CD4-positive, alpha-beta T cell treated with Interleukin-15 for 1 hour (primary cell): ENCODE measurements at regions not wholly inside any gene's neighbourhood (a gene's known extent, or its start where the extent isn't known, plus 50 kb on each side); places are given as distances from the start of the nearest gene placed in this dataset.
"Not testable (repeated sequence)": the region's sequence is repeated elsewhere in the genome, so short reads cannot be mapped to it uniquely, and the experiment has no call there.

ENCODE experiments used
- DNase-seq: peaks from one replicate; pipeline ENCODE4 v3.0.0-alpha.2; 2020

DNA sequence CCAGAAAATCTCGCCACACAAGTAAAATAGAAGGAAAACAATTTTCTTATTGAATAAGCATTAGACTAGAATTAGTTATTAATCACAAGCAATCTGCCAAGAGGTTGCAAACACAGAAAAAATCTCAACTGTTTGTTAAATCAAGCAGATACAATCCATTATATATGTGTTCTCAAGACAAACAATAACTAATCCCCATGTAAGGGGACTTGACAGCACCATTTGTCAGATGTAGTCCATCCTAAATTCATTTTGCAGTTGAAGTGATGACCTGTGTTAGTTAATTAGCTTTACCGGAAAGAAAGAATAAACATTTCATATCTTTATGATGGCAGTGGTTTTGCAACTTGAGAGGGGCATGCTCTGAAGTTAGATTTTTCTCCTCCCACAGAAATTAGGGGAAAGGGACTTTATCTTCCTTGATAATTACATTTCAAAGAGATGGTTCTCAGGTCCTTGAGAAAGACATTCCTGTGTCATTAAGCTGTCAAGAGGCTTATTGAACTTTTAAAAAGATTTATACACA, 1588.0 kb downstream of the GRIK2 start:
- no peak for DNase-seq

DNA sequence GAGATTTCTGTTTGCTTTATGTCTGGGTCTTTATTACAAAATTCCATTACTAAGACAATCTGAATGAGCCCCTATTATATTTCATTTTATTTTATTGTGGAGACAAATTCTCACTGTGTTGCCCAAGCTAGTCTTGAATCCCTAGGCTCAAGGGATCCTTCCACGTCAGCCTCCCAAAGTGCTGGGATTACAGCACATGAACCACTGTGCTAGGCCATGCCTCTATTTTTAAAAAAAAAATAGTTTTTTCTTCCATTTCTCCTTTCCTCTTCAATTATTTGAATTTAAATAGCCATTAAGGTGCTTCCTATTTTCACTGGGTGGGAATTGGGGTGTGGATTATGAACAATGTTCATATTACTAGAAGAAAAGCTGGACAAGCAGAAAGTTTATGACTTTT, 1587.4 kb downstream of the GRIK2 start:
- DNase-seq: no peak

GRCh38 chr6:102961902-102962301, 1568.4 kb downstream of the GRIK2 start:
- DNase-seq: no peak

DNA sequence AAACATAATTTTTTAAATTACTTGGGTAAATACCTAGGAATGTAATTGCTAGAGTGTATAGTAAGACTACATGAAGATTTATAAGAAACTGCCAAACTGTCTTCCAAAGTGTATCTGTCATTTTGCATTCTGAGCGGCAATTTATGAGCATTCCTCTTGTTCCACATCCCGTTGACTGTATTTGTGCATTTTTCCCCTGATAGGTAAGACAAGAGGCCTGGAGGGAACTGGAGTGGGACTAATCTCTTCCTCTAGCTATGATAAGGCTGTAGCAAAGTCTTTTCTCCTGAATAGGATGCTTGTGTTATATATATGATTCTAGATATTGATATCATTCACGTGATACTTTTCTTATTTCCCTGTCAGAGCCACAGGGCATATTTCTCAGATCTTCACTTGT, 1557.5 kb downstream of the GRIK2 start:
- no peak for DNase-seq

GRCh38 chr6:102944475-102944874, 1551.0 kb downstream of the GRIK2 start:
- no peak for DNase-seq

- no peak for DNase-seq
Observed at GRCh38 chr6:102942206-102942605, 1548.7 kb downstream of the GRIK2 start.

DNA sequence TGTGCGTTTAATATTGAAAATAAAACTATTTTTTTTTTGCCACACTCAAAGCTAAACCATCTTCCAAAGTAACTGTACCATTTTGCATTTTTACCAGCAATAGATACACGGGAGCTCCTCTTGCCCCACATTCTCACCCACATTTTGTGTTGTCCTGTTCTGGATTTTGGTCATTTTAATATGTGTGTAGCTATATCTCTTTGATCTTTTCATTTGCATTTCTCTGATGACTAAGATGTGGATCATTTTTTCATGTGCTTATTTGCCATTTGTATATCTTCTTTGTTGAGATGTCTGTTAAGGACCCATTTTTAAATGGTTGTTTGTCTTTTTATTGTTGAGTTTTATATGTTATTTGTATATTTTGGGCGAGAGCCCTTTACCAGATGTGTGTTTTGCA, 1543.5 kb downstream of the GRIK2 start:
- no peak for DNase-seq

DNA sequence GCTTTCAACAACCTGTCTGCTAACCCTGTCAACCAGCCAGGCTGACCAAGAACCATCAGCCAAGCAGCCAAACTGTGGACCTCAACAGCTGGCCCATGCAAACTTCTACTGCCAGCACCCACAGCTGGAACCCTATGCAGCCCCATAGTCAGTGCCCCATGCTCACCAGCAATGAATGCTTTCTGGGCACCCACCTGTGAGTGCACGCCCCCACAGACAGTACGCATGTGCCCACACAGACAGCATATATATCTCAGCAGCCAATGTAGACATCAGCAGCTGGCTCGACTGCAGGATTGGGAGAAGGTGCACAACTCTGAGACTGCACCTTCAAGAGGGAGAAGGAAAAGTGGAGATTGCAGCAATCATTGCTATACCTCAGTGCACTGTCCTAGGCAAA, 1534.6 kb downstream of the GRIK2 start:
- DNase-seq: no peak

- no peak for DNase-seq
Observed at GRCh38 chr6:102918161-102918560, 1524.7 kb downstream of the GRIK2 start.

- no peak for DNase-seq
Observed at GRCh38 chr6:102911571-102911970, 1518.1 kb downstream of the GRIK2 start.

DNA sequence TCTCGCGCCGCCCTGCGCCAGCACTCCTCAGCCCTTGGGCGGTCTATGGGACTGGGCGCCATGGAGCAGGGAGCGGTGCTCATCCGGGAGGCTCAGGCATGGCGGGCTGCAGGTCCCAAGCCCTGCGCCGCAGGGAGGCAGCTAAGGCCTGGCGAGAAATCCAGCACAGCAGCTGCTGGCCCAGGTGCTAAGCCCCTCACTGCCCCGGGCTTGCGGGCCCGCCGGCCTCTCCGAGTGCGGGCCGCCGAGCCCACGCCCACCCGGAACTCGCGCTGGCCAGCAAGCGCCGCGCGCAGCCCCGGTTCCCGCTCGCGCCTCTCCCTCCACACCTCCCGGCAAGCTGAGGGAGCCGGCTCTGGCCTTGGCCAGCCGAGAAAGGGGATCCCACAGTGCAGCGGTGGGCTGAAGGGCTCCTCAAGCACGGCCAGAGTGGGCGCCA, 1517.2 kb downstream of the GRIK2 start:
- DNase-seq: not testable (repeated sequence)

DNA sequence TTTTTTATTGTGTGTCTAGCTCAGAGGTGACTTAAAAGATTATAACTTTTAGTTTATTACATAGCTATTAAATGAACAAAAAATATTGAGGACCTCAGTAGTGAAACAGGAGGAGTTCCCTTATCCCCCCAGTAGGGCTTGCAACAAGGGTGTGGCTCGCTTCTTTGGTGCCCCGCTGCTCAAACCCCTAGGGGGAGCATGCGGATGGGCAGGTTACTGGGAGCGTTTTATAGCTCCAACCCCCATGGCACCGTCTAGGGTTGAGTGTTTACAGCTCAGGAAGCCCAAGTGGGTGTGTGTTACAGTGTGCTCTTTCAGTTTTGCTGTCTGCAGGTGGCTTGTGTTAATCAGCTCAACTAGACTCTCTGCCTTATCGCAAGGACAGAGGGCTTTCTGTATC, 1513.7 kb downstream of the GRIK2 start:
- no peak for DNase-seq

DNA sequence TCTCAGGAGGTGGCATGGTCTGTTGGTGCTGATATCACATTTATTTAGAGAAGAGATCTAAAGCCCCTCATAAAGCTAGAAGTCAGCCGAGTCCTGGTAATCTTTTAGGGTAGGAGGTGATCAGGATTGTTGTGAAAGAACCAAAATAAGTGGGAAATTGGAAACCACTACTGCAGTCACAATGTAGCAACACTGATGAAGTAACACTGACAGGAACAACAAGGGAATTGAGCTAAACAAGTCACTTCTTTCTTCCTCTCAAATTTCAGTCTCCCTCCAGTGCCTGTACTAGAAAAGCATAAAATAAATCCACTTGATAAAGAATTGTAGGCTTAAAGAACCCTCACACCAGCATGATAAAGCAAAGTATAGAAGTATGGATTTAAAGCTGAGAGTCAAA, 1509.0 kb downstream of the GRIK2 start:
- no peak for DNase-seq

DNA sequence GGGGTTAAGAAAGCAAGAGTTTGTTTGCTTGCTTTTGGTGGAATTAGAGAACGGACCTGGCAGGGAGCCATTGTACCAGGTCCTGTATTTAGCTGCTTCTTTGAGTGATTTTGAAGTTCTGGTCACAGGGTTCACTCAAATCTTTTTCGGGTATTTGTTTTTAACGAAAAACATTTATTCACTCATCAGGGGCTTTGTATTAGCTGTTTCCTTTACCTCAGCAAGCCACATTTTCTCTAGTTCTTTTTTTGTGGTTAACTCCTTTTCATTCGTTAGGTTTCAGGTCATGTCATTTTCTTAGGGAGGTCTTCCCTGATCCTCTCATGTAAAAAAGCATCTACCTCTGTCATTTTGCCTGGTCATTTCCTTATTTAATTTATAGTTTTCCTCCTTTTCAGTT, 1502.2 kb downstream of the GRIK2 start:
- DNase-seq: no peak

DNA sequence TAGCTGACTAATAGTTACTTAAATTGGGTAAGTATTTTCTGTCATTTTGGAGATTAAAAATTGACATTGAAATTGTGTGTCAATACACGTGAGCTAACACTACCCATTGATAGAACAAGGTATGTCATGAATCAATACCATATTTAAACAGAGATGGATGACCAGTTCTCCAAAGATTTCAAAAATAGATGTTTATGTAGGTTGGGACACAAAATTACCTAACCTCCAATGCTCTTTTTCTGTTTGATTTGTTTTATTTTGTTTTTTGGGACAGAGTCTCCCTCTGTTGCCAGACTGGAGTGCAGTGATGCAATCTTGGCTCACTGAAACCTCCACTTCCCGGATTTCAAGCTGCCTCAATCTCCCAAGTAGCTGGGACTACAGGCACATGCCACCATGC, 1491.7 kb downstream of the GRIK2 start:
- DNase-seq: no peak

DNA sequence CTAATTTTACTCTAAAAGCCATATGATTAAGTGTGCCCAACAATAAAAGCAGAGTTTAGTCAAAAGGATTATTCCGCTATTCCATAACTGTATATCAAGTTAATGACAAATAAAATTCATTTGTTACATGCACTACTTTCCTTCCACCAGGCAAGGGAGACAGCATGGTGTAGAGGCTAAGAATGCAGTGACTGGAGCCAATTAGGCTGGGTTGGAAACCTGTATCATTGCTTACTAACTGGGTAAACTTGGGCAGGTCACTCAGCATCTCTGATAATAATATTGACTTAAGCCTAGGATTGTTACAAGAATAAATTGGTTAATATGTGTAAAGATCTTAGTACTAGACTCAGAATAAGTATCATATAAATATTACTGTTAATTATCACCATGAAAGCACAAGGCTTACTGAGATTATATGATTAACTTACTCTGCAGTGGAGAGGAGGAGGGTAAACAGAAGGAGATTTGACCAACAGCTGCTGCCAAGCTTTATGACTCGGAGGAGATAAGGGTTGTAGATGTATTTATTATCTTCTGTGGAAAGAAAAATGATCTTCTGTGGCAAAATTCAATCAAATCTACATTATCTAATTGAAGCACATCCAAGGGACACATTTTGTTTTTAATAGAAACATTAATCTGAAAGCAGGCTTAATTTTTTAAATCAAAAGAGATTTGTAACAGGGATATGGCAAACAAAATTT, 1459.9 kb downstream of the GRIK2 start:
- DNase-seq: no peak

GRCh38 chr6:102848796-102849195, 1455.3 kb downstream of the GRIK2 start:
- DNase-seq: no peak

- no peak for DNase-seq
Observed at GRCh38 chr6:102848210-102848609, 1454.7 kb downstream of the GRIK2 start.

GRCh38 chr6:102841060-102841459, 1447.6 kb downstream of the GRIK2 start:
- no peak for DNase-seq

DNA sequence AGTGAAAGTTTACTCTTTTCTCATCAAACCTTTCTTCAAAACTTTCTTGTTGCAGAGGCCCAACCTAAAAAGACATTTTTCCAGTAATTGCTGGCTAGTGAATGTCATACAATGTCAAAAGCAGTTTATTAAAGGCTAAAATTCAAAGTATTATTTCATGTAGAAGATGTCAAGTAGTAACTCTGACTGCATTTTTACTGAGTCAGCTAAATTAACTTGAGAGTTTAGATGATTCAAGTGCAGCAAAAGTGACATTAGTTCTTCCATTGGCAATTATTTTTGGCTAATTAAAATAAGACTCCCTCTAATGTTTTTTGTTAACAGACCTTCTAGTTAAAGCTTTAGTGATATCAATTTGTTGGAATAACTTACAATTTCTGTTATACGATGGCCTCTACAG, 1438.5 kb downstream of the GRIK2 start:
- DNase-seq: no peak

- no peak for DNase-seq
Observed at GRCh38 chr6:102820098-102820497, 1426.6 kb downstream of the GRIK2 start.

GRCh38 chr6:102815207-102815606, 1421.7 kb downstream of the GRIK2 start:
- DNase-seq: no peak

DNA sequence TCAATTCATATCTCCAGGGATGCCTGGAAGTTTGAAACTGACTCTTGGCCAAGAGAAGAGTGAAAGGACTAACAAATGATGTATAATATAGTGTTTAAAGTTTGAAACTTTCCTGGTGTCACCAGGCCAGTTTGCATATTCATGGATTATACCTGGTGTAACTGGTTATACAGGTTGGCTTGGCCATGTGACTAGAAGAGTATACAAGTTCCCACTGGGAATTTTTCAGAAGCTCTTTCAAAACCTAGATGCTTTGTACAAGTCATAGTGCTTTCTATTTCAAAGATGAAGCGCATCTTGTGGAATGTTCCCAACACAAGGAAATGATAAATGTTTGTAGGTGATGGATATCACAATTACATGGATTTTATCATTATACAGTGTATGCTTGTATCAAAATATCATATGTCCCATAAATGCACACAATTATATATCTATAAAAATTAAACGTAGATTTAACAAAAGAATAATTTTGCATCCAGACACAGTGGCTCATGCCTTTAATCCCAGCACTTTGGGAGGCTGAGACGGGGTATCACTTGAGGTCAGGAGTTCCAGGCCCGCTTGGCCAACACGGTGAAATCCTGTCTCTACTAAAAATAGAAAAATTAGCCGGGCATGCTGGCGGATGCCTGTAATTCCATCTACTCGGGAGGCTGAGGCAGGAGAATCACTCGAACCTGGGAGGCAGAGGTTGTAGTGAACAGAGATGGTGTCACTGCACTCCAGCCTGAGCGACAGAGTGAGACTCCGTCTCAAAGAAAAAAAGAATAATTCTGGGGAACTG, 1420.2 kb downstream of the GRIK2 start:
- no peak for DNase-seq

DNA sequence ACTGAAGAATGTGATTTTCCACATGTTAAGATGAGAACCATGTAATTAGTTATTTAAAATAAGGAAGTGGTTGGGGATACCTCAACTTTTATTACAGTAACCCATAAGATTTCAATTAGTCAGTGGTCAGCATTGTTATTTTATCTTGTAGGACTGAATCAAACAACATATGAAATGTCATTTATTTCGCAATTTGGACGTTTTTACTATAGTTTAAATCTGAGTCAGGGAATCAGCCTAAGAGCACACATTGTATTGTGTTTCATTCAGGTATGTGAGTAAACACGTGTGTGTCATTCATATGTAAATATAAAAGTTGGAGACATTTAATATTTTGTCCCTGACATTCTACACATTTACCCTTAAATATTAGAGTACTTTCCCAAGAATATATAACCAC, 1418.7 kb downstream of the GRIK2 start:
- DNase-seq: no peak
